SK-N-SH (cell line): ENCODE measurements at regions not wholly inside any gene's neighbourhood (a gene's known extent, or its start where the extent isn't known, plus 50 kb on each side); places are given as distances from the start of the nearest gene placed in this dataset.

Experiments
- CTCF ChIA-PET: fragments of 300-600, 350-600 bp; formaldehyde crosslinking; extraction: SDS; loops from one replicate; lab custom pipeline; 2021; lab: Yijun Ruan, JAX
- POLR2A ChIA-PET: fragments of 350-600 bp; sonication (Branson Sonifier 250); formaldehyde crosslinking; extraction: SDS; loops from one replicate; lab custom pipeline; 2020; ENCODE audit warnings: antibody characterized with exemption, inconsistent platforms; lab: Yijun Ruan, JAX
- DNase-seq: peaks from one replicate; pipeline ENCODE4 v3.0.0; 2012
- H2AFZ ChIP-seq: fragments of 200-600 bp; sonication (generic); 2 replicates; pipeline ENCODE4 v1.8.1; 2016; ENCODE audit warnings: antibody characterized with exemption, mild to moderate bottlenecking, low read depth
- H3F3A ChIP-seq: fragments of 200-600 bp; sonication (generic); replicated peaks from 2 replicates; pipeline ENCODE3; 2016; ENCODE audit warnings: antibody characterized with exemption, mild to moderate bottlenecking; ENCODE audit not compliant: insufficient read depth
- H3K27ac ChIP-seq, 2 experiments: fragments of 200-500 bp in 1 of 2; fragments of 200-600 bp in 1 of 2; sonication (Bioruptor generic) in 1 of 2; sonication (generic), shearing (Covaris generic) in 1 of 2; 2 replicates each; pipeline versions ENCODE4 v1.5.1 to v1.6.1; 2014 to 2016; ENCODE audit warnings: low read depth in 2 of 2, inconsistent platforms in 1 of 2, low read length in 1 of 2, mild to moderate bottlenecking in 1 of 2, mixed read lengths in 1 of 2
- H3K27me3 ChIP-seq: fragments of 200-600 bp; sonication (generic), shearing (Covaris generic); 2 replicates; pipeline ENCODE4 v1.6.1; 2016; ENCODE audit warnings: mixed run types; ENCODE audit not compliant: insufficient read depth
- H3K36me3 ChIP-seq, 2 experiments: fragments of 200-500 bp in 1 of 2; fragments of 200-600 bp in 1 of 2; sonication (Bioruptor generic) in 1 of 2; sonication (generic) in 1 of 2; replicated peaks in 1 of 2; 2 replicates each; pipeline versions ENCODE3 to v1.5.1; 2014 to 2016; ENCODE audit warnings: low read length in 1 of 2, mild to moderate bottlenecking in 1 of 2; ENCODE audit not compliant: insufficient read depth in 2 of 2, control insufficient read depth in 1 of 2
- H3K4me1 ChIP-seq, 2 experiments: fragments of 200-500 bp in 1 of 2; fragments of 200-600 bp in 1 of 2; sonication (Bioruptor generic) in 1 of 2; sonication (generic), shearing (Covaris generic) in 1 of 2; 2 replicates each; pipeline versions ENCODE4 v1.5.1 to v1.6.1; 2014 to 2016; ENCODE audit warnings: low read depth in 1 of 2, low read length in 1 of 2, mixed run types in 1 of 2; ENCODE audit not compliant: insufficient read depth in 2 of 2, control insufficient read depth in 1 of 2
- H3K4me2 ChIP-seq: fragments of 200-600 bp; sonication (generic), shearing (Covaris generic); 2 replicates; pipeline ENCODE4 v1.6.1; 2017; ENCODE audit warnings: mixed run types
- H3K4me3 ChIP-seq, 2 experiments: fragments of 200-500 bp in 1 of 2; fragments of 200-600 bp in 1 of 2; sonication (Bioruptor generic) in 1 of 2; sonication (generic), shearing (Covaris generic) in 1 of 2; 2 replicates each; pipeline versions ENCODE4 v1.5.1 to v1.8.1; 2014 to 2016; ENCODE audit warnings: low read depth in 2 of 2, inconsistent platforms in 1 of 2, low read length in 1 of 2, mild to moderate bottlenecking in 1 of 2, mixed read lengths in 1 of 2, moderate library complexity in 1 of 2
- H3K79me2 ChIP-seq: fragments of 200-600 bp; sonication (generic); 2 replicates; pipeline ENCODE4 v1.8.1; 2017; ENCODE audit warnings: mild to moderate bottlenecking; ENCODE audit not compliant: insufficient read depth
- H3K9ac ChIP-seq: fragments of 200-600 bp; sonication (generic); 2 replicates; pipeline ENCODE4 v1.6.1; 2017; ENCODE audit warnings: mixed run types
- H3K9me2 ChIP-seq: fragments of 200-600 bp; sonication (generic); 2 replicates; pipeline ENCODE4 v1.6.1; 2017; ENCODE audit warnings: mixed run types
- H3K9me3 ChIP-seq: fragments of 200-600 bp; sonication (generic); 2 replicates; pipeline ENCODE4 v1.6.1; 2017; ENCODE audit warnings: mixed run types, mild to moderate bottlenecking, moderate library complexity
- H4K20me1 ChIP-seq: fragments of 200-600 bp; sonication (generic); 2 replicates; pipeline ENCODE4 v1.6.1; 2017; ENCODE audit warnings: mild to moderate bottlenecking, mixed run types; ENCODE audit not compliant: insufficient read depth
- ELF1 ChIP-seq: IDR thresholded peaks from 2 replicates; pipeline ENCODE4 v1.4.0; 2012
- EP300 ChIP-seq, 2 experiments: IDR thresholded peaks; 2 replicates each; pipeline versions ENCODE4 v1.4.0 to v1.6.1; 2012; ENCODE audit warnings: borderline replicate concordance in 1 of 2, low read depth in 1 of 2, low read length in 1 of 2
- EZH2phosphoT487 ChIP-seq: fragments of 200-600 bp; sonication (generic); IDR thresholded peaks from 2 replicates; pipeline ENCODE4 v1.6.1; 2017; ENCODE audit warnings: low read depth, mixed run types, mild to moderate bottlenecking, antibody characterized with exemption, moderate library complexity, borderline replicate concordance
- FOXJ3 ChIP-seq: sonication (generic); formaldehyde crosslinking; IDR thresholded peaks from 2 replicates; pipeline ENCODE4 v1.5.1; 2020; ENCODE audit warnings: mild to moderate bottlenecking, missing genetic modification reagents
- FOXM1 ChIP-seq: IDR thresholded peaks from 2 replicates; pipeline ENCODE4 v1.4.0; 2012; ENCODE audit warnings: low read depth, mild to moderate bottlenecking
- GABPA ChIP-seq: IDR thresholded peaks from 2 replicates; pipeline ENCODE4 v1.4.0; 2012; ENCODE audit warnings: low read depth, mild to moderate bottlenecking
- GATA2 ChIP-seq: sonication (generic); formaldehyde crosslinking; IDR thresholded peaks from 2 replicates; pipeline ENCODE4 v1.5.0; 2020; ENCODE audit warnings: mild to moderate bottlenecking, missing genetic modification reagents
- IRF3 ChIP-seq: fragments of 150-350 bp; IDR thresholded peaks from 2 replicates; pipeline ENCODE4 v1.6.1; 2016; ENCODE audit warnings: mild to moderate bottlenecking, low read depth, low read length
- JUND ChIP-seq: IDR thresholded peaks from 2 replicates; pipeline ENCODE4 v1.4.0; 2012
- MAX ChIP-seq: IDR thresholded peaks from 2 replicates; pipeline ENCODE4 v1.4.0; 2012; ENCODE audit warnings: low read depth
- MEF2A ChIP-seq: IDR thresholded peaks from 2 replicates; pipeline ENCODE4 v1.4.0; 2012; ENCODE audit warnings: low read depth, borderline replicate concordance
- NRF1 ChIP-seq: IDR thresholded peaks from 2 replicates; pipeline ENCODE4 v1.6.1; 2012; ENCODE audit warnings: low read depth, mild to moderate bottlenecking, low read length
- PBX3 ChIP-seq: IDR thresholded peaks from 2 replicates; pipeline ENCODE4; 2012
- POLR2AphosphoS5 ChIP-seq: IDR thresholded peaks from 2 replicates; pipeline ENCODE4 v1.6.1; 2012; ENCODE audit warnings: low read depth, low read length
- RAD21 ChIP-seq: IDR thresholded peaks from 2 replicates; pipeline ENCODE4 v1.6.1; 2012; ENCODE audit warnings: mild to moderate bottlenecking, low read length
- RFX5 ChIP-seq: IDR thresholded peaks from 2 replicates; pipeline ENCODE4 v1.6.1; 2012; ENCODE audit warnings: mild to moderate bottlenecking, improper control_type of control experiment, low read length
- SMC3 ChIP-seq: IDR thresholded peaks from 2 replicates; pipeline ENCODE4 v1.6.1; 2012; ENCODE audit warnings: low read depth, low read length, improper control_type of control experiment
- TAF1 ChIP-seq: IDR thresholded peaks from 2 replicates; pipeline ENCODE4 v1.6.1; 2012; ENCODE audit warnings: low read depth, mild to moderate bottlenecking, low read length, moderate library complexity, borderline replicate concordance
- TEAD4 ChIP-seq: IDR thresholded peaks from 2 replicates; pipeline ENCODE4 v1.4.0; 2012; ENCODE audit warnings: mild to moderate bottlenecking, borderline replicate concordance; ENCODE audit not compliant: insufficient read depth
- USF1 ChIP-seq: IDR thresholded peaks from 2 replicates; pipeline ENCODE4 v1.4.0; 2012; ENCODE audit warnings: low read depth, borderline replicate concordance
- YY1 ChIP-seq: IDR thresholded peaks from 2 replicates; pipeline ENCODE4 v1.4.0; 2012; ENCODE audit warnings: low read depth, mild to moderate bottlenecking
- ZBTB33 ChIP-seq: IDR thresholded peaks from 2 replicates; pipeline ENCODE4 v1.4.0; 2012; ENCODE audit warnings: low read depth, borderline replicate concordance
- WGBS: methylation state at CpG from one replicate; pipeline ENCODE4 v1.1.6; 2017; ENCODE audit warnings: low lambda C conversion rate; 5-methylcytosine and 5-hydroxymethylcytosine counted together

GRCh38 chr6:51552435-51552834, 535.0 kb downstream of the PKHD1 start:
- Histone ChIP-seq H3K36me3 (no peaks in the 10 kb centered on the region), H3K9me2 (no peaks in the 10 kb centered on the region), H3K9ac (no peak overlapping the region), H3K27me3 (no peaks in the 10 kb centered on the region), H3K4me2 (no peak overlapping the region), H3K4me3 (no peak overlapping the region), H4K20me1 (no peaks in the 10 kb centered on the region), H3K9me3 (no peaks in the 10 kb centered on the region), H3F3A (no peaks in the 10 kb centered on the region), H3K27ac (peak overlapping the region in 1 of 2 experiments; percentile 99; a peak in 2 of 4 replicates), H3K79me2 (no peaks in the 10 kb centered on the region), H2AFZ (no peak overlapping the region), H3K4me1 (peaks cover 0 to 31% of the 10 kb centered on the region in 2 experiments; a peak in 2 of 4 replicates)
- TF ChIP-seq GATA2 = peak; percentile 55
- no peak for TF ChIP-seq POLR2AphosphoS5
- DNase-seq = no peak
- POLR2A ChIA-PET = interaction anchor here (0.8 to 3.2 kb wide), 10 partner anchors 18 to 735 kb away, joined by 3 to 31 read pairs (median 9); partner anchors contain the start of gene TFAP2B
- WGBS = 9% methylated on average over 3 of the region's 3 CpGs
- CTCF ChIA-PET = interaction anchor here (0.8 to 2.9 kb wide), 10 partner anchors 17 to 739 kb away, joined by 3 to 10 read pairs (median 4); no protein-coding TSS in a partner anchor

GRCh38 chr6:51553246-51554015, 534.0 kb downstream of the PKHD1 start:
- WGBS = 22% methylated on average over 19 of the region's 19 CpGs
- CTCF ChIA-PET = interaction anchor here (0.8 to 2.9 kb wide), 10 partner anchors 16 to 740 kb away, joined by 3 to 10 read pairs (median 4); no protein-coding TSS in a partner anchor
- no peaks in the 10 kb centered on the region for H3K36me3 ChIP-seq
- TF ChIP-seq POLR2AphosphoS5 (peak; percentile 45; the same call in 1 of the 2 replicates), ELF1 (no peak), IRF3 (no peak), FOXJ3 (CRISPR knock-in tag) (peak; percentile 98), TEAD4 (no peak), PBX3 (no peak; the same call in 1 of the 2 replicates), EZH2phosphoT487 (no peak), RAD21 (peak; percentile 42), TAF1 (no peak), MEF2A (no peak), NRF1 (no peak), JUND (no peak), MAX (no peak), YY1 (no peak), EP300 (IDR thresholded peaks at IDR 0.05; ENCODE audit: borderline replicate concordance in 1 of 2, low read depth in 1 of 2, low read length in 1 of 2) (peak in 1 of 2 experiments; percentile 98; a peak in 2 of 4 replicates), RFX5 (no peak), SMC3 (no peak), USF1 (no peak), FOXM1 (no peak), ZBTB33 (no peak), GABPA (no peak), GATA2 (peak; percentile 84)

More at GRCh38 chr6:51553246-51554015, 534.0 kb downstream of the PKHD1 start:
- Histone ChIP-seq H3K4me3 (no peak overlapping the region), H3K79me2 (no peaks in the 10 kb centered on the region), H3K4me1 (peaks cover 0 to 31% of the 10 kb centered on the region in 2 experiments; a peak in 2 of 4 replicates), H3K27ac (peak overlapping the region in 1 of 2 experiments; percentile 99; a peak in 2 of 4 replicates), H3K27me3 (no peaks in the 10 kb centered on the region), H3K9me3 (no peaks in the 10 kb centered on the region), H3K9ac (no peak overlapping the region), H3K4me2 (no peak overlapping the region), H4K20me1 (no peaks in the 10 kb centered on the region), H2AFZ (no peak overlapping the region), H3K9me2 (no peaks in the 10 kb centered on the region), H3F3A (no peaks in the 10 kb centered on the region)
- POLR2A ChIA-PET = interaction anchor here (0.6 to 3.2 kb wide), 13 partner anchors 17 to 735 kb away, joined by 3 to 31 read pairs (median 6); partner anchors contain the start of gene TFAP2B
- DNase-seq = peak; percentile 44
